Choroid plexus epithelial cell (primary cell): ENCODE measurements at regions not wholly inside any gene's neighbourhood (a gene's known extent, or its start where the extent isn't known, plus 50 kb on each side); places are given as distances from the start of the nearest gene placed in this dataset.

Experiments used
- DNase-seq: peaks from one replicate; pipeline ENCODE4 v3.0.0-alpha.2; 2010; ENCODE audit warnings: low read depth
- H3K4me3 ChIP-seq: 2 replicates; pipeline ENCODE4 v1.5.1; 2011; ENCODE audit warnings: low read depth, mild to moderate bottlenecking, control low read depth, low read length, moderate library complexity
- CTCF ChIP-seq: conservative IDR thresholded peaks from 2 replicates; pipeline ENCODE4 v1.5.1; 2011; ENCODE audit warnings: low read depth, mild to moderate bottlenecking, control low read depth, inconsistent platforms, low read length, moderate library complexity

GRCh38 chr6:9675122-9675521 lies 739.8 kb downstream of the TFAP2A start:
- no peak for TF ChIP-seq CTCF
- H3K4me3 ChIP-seq = no peak overlapping the region
- no peak for DNase-seq

- DNase-seq = no peak
- no peak for TF ChIP-seq CTCF
- H3K4me3 ChIP-seq = no peak overlapping the region
These were observed 755.0 kb downstream of the TFAP2A start for GRCh38 chr6:9659848-9660247.

GRCh38 chr6:9657994-9658393 lies 756.9 kb downstream of the TFAP2A start:
- no peak for TF ChIP-seq CTCF
- no peak overlapping the region for H3K4me3 ChIP-seq
- DNase-seq = peak; percentile 48

- no peak for TF ChIP-seq CTCF
- H3K4me3 ChIP-seq = no peak overlapping the region
- DNase-seq = peak; percentile 20
These were observed 767.3 kb downstream of the TFAP2A start for GRCh38 chr6:9647599-9647998.

- H3K4me3 ChIP-seq = no peak overlapping the region
- DNase-seq = no peak
- no peak for TF ChIP-seq CTCF
These were observed 767.8 kb downstream of the TFAP2A start for GRCh38 chr6:9647071-9647445.

GRCh38 chr6:9646342-9647070 lies 768.4 kb downstream of the TFAP2A start:
- no peak overlapping the region for H3K4me3 ChIP-seq
- DNase-seq = peak; percentile 83
- TF ChIP-seq CTCF = no peak

GRCh38 chr6:9638861-9639260 lies 776.0 kb downstream of the TFAP2A start:
- no peak for TF ChIP-seq CTCF
- DNase-seq = no peak
- no peak overlapping the region for H3K4me3 ChIP-seq
